HCT116 (cell line): ENCODE measurements at regions not wholly inside any gene's neighbourhood (a gene's known extent, or its start where the extent isn't known, plus 50 kb on each side); places are given as distances from the start of the nearest gene placed in this dataset.

Source experiments
- ATAC-seq: fragments of 200-7000 bp; cut with Tn5 transposase; 2 replicates; pipeline ENCODE4 v1.9.1; 2020; ENCODE audit warnings: mild to moderate bottlenecking, moderate library complexity
- BruUV-seq: library from RNA; stranded (reverse); fragments of 400-500 nt; replicated peaks from 2 replicates; lab custom pipeline; 2021; lab: Mats Ljungman, UMichigan
- CTCF ChIA-PET: fragments of 300-600 bp; sonication (Branson Sonifier 250); formaldehyde crosslinking; loops from one replicate; lab custom pipeline; 2021; ENCODE audit warnings: antibody characterized with exemption; lab: Charles Lee
- POLR2A ChIA-PET: fragments of 300-600, 350-600 bp; sonication (Branson Sonifier 250); formaldehyde crosslinking; loops from one replicate; lab custom pipeline; 2021; ENCODE audit warnings: antibody characterized with exemption; lab: Charles Lee
- RAD21 ChIA-PET, 2 experiments: fragments of 300-600 bp; sonication (Branson Sonifier 250); formaldehyde crosslinking; loops; one replicate each; lab custom pipeline; 2023; ENCODE audit warnings: low total read pairs in 2 of 2; ENCODE audit not compliant: uncharacterized antibody in 2 of 2, unreplicated experiment in 2 of 2, low non-redundant PET in 1 of 2; lab: Charles Lee
- DNase-seq: peaks from one replicate; pipeline ENCODE4 v3.0.0-alpha.2; 2010; ENCODE audit warnings: low read depth, low spot score
- H2AFZ ChIP-seq: fragments of 200-600 bp; shearing (Covaris generic), sonication (generic); 2 replicates; pipeline ENCODE4 v1.6.1; 2017; ENCODE audit warnings: low read depth, mixed run types, mixed read lengths, antibody characterized with exemption, low read length; ENCODE audit not compliant: poor library complexity, severe bottlenecking
- H3K27ac ChIP-seq: 2 replicates; pipeline ENCODE4 v1.5.1; 2012; ENCODE audit warnings: low read depth, low read length
- H3K27me3 ChIP-seq: fragments of 200-600 bp; sonication (generic); 2 replicates; pipeline ENCODE4 v1.6.1; 2016; ENCODE audit warnings: mixed run types, low read length, mixed read lengths; ENCODE audit not compliant: insufficient read depth
- H3K36me3 ChIP-seq, 2 experiments: fragments of 200-500 bp in 1 of 2; fragments of 200-600 bp in 1 of 2; sonication (Bioruptor generic) in 1 of 2; sonication (generic) in 1 of 2; 2 replicates each; pipeline versions ENCODE4 v1.5.1 to v1.6.1; 2014 to 2016; ENCODE audit warnings: low read length in 2 of 2, inconsistent platforms in 1 of 2, mixed read lengths in 1 of 2, mixed run types in 1 of 2; ENCODE audit not compliant: insufficient read depth in 2 of 2, control insufficient read depth in 1 of 2
- H3K4me1 ChIP-seq, 2 experiments: fragments of 200-600 bp in 1 of 2; sonication (generic) in 1 of 2; 2 replicates each; pipeline versions ENCODE4 v1.5.1 to v1.6.1; 2012 to 2017; ENCODE audit warnings: low read length in 2 of 2, inconsistent platforms in 1 of 2, mild to moderate bottlenecking in 1 of 2, mixed read lengths in 1 of 2, mixed run types in 1 of 2, moderate library complexity in 1 of 2; ENCODE audit not compliant: insufficient read depth in 2 of 2, control insufficient read depth in 1 of 2
- H3K4me2 ChIP-seq: fragments of 200-600 bp; sonication (generic); 2 replicates; pipeline ENCODE4 v1.6.1; 2017; ENCODE audit warnings: mixed run types, low read length, mixed read lengths
- H3K4me3 ChIP-seq, 2 experiments: fragments of 200-600 bp in 1 of 2; sonication (generic) in 1 of 2; replicated peaks in 1 of 2; 2 replicates each; pipeline ENCODE4 v1.5.1; 2011 to 2016; ENCODE audit warnings: low read length in 2 of 2, control low read depth in 1 of 2, low read depth in 1 of 2, mild to moderate bottlenecking in 1 of 2, mixed read lengths in 1 of 2, mixed run types in 1 of 2
- H3K79me2 ChIP-seq: fragments of 200-600 bp; sonication (generic); 2 replicates; pipeline ENCODE4 v1.6.1; 2017; ENCODE audit warnings: mild to moderate bottlenecking, mixed run types, low read length, moderate library complexity, mixed read lengths; ENCODE audit not compliant: insufficient read depth
- H3K9ac ChIP-seq: fragments of 200-600 bp; sonication (generic); 2 replicates; pipeline ENCODE4 v1.6.1; 2016; ENCODE audit warnings: low read length, mixed read lengths
- H3K9me2 ChIP-seq: fragments of 200-600 bp; sonication (generic), shearing (Covaris generic); 2 replicates; pipeline ENCODE4 v1.6.1; 2017; ENCODE audit warnings: mixed run types, mild to moderate bottlenecking, moderate library complexity; ENCODE audit not compliant: insufficient read depth
- H3K9me3 ChIP-seq, 2 experiments: fragments of 200-500 bp in 1 of 2; fragments of 200-600 bp in 1 of 2; sonication (Bioruptor generic) in 1 of 2; sonication (generic) in 1 of 2; 2 replicates each; pipeline ENCODE4 v1.6.1; 2014 to 2017; ENCODE audit warnings: low read length in 2 of 2, mixed read lengths in 2 of 2, inconsistent platforms in 1 of 2, low read depth in 1 of 2, mild to moderate bottlenecking in 1 of 2, mixed run types in 1 of 2, moderate library complexity in 1 of 2; ENCODE audit not compliant: control insufficient read depth in 1 of 2, insufficient read depth in 1 of 2
- H4K20me1 ChIP-seq: fragments of 200-600 bp; sonication (generic), shearing (Covaris generic); 2 replicates; pipeline ENCODE4 v1.6.1; 2017; ENCODE audit warnings: mixed run types, mild to moderate bottlenecking, moderate library complexity; ENCODE audit not compliant: insufficient read depth
- EGR1 ChIP-seq: IDR thresholded peaks from 2 replicates; pipeline ENCODE4 v1.6.1; 2012; ENCODE audit warnings: low read depth
- ELF1 ChIP-seq: IDR thresholded peaks from 2 replicates; pipeline ENCODE4 v1.6.1; 2012; ENCODE audit warnings: low read depth, borderline replicate concordance
- EZH2 ChIP-seq: fragments of 200-600 bp; sonication (generic); IDR thresholded peaks from 2 replicates; pipeline ENCODE4 v1.6.1; 2017; ENCODE audit warnings: antibody characterized with exemption, mixed run types
- EZH2phosphoT487 ChIP-seq: fragments of 200-600 bp; IDR thresholded peaks from 2 replicates; pipeline ENCODE4 v1.6.1; 2018; ENCODE audit warnings: antibody characterized with exemption, borderline replicate concordance
- FOSL1 ChIP-seq: IDR thresholded peaks from 2 replicates; pipeline ENCODE4 v1.6.1; 2012; ENCODE audit warnings: low read depth
- JUND ChIP-seq: IDR thresholded peaks from 2 replicates; pipeline ENCODE4 v1.6.1; 2012
- POLR2A ChIP-seq: IDR thresholded peaks from 2 replicates; pipeline ENCODE4 v1.7.0; 2011; ENCODE audit warnings: borderline replicate concordance; ENCODE audit not compliant: insufficient read depth, insufficient read length; ENCODE audit errors: extremely low read depth
- RAD21 ChIP-seq: IDR thresholded peaks from 2 replicates; pipeline ENCODE4 v1.6.1; 2012; ENCODE audit warnings: low read depth, mild to moderate bottlenecking
- REST ChIP-seq: IDR thresholded peaks from 2 replicates; pipeline ENCODE4 v1.6.1; 2012; ENCODE audit warnings: low read depth
- SIN3A ChIP-seq: IDR thresholded peaks from 2 replicates; pipeline ENCODE4 v1.6.1; 2012; ENCODE audit warnings: low read depth
- SP1 ChIP-seq: IDR thresholded peaks from 2 replicates; pipeline ENCODE4 v1.6.1; 2012; ENCODE audit warnings: low read depth
- SRF ChIP-seq: IDR thresholded peaks from 2 replicates; pipeline ENCODE4 v1.6.1; 2012; ENCODE audit warnings: low read depth
- ZBTB33 ChIP-seq: IDR thresholded peaks from 2 replicates; pipeline ENCODE4 v1.6.1; 2011; ENCODE audit warnings: mild to moderate bottlenecking, low read length, moderate library complexity; ENCODE audit not compliant: insufficient replicate concordance; ENCODE audit errors: extremely low read depth
- ZFX ChIP-seq: fragments of 450-650 bp; IDR thresholded peaks from 2 replicates; pipeline ENCODE4 v1.6.1; 2017
- ZNF274 ChIP-seq: fragments of 200-500 bp; sonication (Bioruptor generic); IDR thresholded peaks from 2 replicates; pipeline ENCODE4 v1.6.1; 2014; ENCODE audit warnings: mild to moderate bottlenecking, low read depth, low read length, inconsistent platforms
- intact Hi-C: fragments of 100-400 bp; cut with micrococcal nuclease; formaldehyde crosslinking; loops from 2 replicates; pipeline ENCODE4 v1.10.0; 2022
- TF ChIP-seq, protein P1 (sequence below): IDR thresholded peaks from 2 replicates; pipeline ENCODE4 v1.6.1; 2012

DNA sequence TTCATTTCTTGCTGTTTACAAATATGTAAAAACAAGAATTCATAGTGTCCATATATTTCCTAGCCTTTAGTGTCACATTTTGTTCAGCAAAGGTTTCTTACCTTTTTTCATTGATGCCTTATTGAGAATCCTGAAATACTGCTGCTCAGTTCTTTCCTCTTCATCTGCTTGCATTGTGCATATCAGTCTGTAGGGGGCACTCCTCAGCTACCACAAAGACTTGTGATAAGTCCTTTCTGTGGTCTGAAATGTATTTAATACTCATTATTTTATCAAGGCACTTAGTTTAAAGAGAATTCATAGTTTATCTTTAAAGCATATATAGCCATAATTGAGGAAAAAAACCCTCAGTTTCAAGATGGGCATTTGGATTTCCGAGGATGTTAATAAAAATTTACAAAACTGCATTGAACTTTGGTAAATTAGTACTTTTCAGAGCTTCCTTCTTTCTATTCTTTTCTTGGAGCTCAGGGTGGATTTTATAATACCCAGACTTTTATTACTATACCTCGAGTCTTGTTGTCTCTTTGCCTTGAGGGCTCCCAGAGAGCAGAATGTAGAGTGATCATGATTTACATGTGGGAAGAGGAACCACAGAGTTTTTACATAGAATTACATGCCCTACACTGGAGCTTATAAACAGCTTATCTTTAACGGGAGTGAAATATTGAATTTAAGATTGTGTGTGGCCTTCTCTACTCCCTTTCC is 570.1 kb downstream of the PLCL1 start (continued):
- TF ChIP-seq REST (no peak), FOSL1 (no peak), ZFX (no peak), ZNF274 (no peak)

GRCh38 chr2:198371921-198372543 is 567.6 kb downstream of the PLCL1 start:
- Histone ChIP-seq H3K9me2 (no peaks in the 10 kb centered on the region), H4K20me1 (no peaks in the 10 kb centered on the region; the same call in 1 of the 2 replicates), H3K4me3 (no peak overlapping the region), H3K4me2 (no peak overlapping the region), H3K27me3 (peaks cover 6% of the 10 kb centered on the region; the same call in 1 of the 2 replicates), H3K4me1 (peaks cover 0 to 8% of the 10 kb centered on the region in 2 experiments; a peak in 1 of 4 replicates), H2AFZ (no peak overlapping the region), H3K9me3 (no peaks in the 10 kb centered on the region), H3K79me2 (no peaks in the 10 kb centered on the region), H3K9ac (no peak overlapping the region), H3K27ac (no peak overlapping the region), H3K36me3 (no peaks in the 10 kb centered on the region)
- POLR2A ChIA-PET, result no interaction called here
- RAD21 ChIA-PET, result no interaction called here
- no peak for DNase-seq
- ATAC-seq, result no peak
- CTCF ChIA-PET, result no interaction called here
- intact Hi-C loops, result no loop called here
- TF ChIP-seq EGR1 (no peak), SP1 (no peak), ZBTB33 (no peak), REST (no peak), SRF (no peak), JUND (no peak), ELF1 (no peak), EZH2 (no peak), EZH2phosphoT487 (no peak), SIN3A (no peak), POLR2A (no peak), ZNF274 (no peak), RAD21 (no peak), FOSL1 (no peak)
- TF ChIP-seq, protein P1, sequence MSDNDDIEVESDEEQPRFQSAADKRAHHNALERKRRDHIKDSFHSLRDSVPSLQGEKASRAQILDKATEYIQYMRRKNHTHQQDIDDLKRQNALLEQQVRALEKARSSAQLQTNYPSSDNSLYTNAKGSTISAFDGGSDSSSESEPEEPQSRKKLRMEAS, result no peak
- no TSS peak for BruUV-seq
